Heart right ventricle (tissue), 16 donors: ENCODE measurements at regions not wholly inside any gene's neighbourhood (a gene's known extent, or its start where the extent isn't known, plus 50 kb on each side); places are given as distances from the start of the nearest gene placed in this dataset.

Source experiments
- ATAC-seq, 8 donors: fragments of 200-7000 bp; cut with Tn5 transposase; one replicate each; pipeline ENCODE4 v1.9.1; 2020; ENCODE audit warnings: mild to moderate bottlenecking in 8 of 8, moderate library complexity in 8 of 8, moderate number of reproducible peaks in 1 of 8
- DNase-seq, 2 donors: peaks; one replicate each; pipeline ENCODE4 v3.0.0-alpha.2; 2020
- H3K27ac ChIP-seq, 10 donors: fragments of 200-600 bp; sonication (generic) in 2 of 10; one replicate each; pipeline versions ENCODE4 v1.5.0 to v1.8.0; 2020 to 2022; ENCODE audit warnings: mild to moderate bottlenecking in 3 of 10
- H3K27me3 ChIP-seq, 7 donors: fragments of 200-600 bp; one replicate each; pipeline ENCODE4 v1.8.0; 2021 to 2022; ENCODE audit warnings: mild to moderate bottlenecking in 2 of 7
- H3K36me3 ChIP-seq, 9 donors: fragments of 200-600 bp; sonication (generic) in 1 of 9; one replicate each; pipeline versions ENCODE4 v1.5.0 to v1.8.0; 2020 to 2022; ENCODE audit warnings: mild to moderate bottlenecking in 2 of 9
- H3K4me1 ChIP-seq, 9 donors: fragments of 200-600 bp; sonication (generic) in 1 of 9; one replicate each; pipeline versions ENCODE4 v1.5.0 to v1.8.0; 2020 to 2022; ENCODE audit warnings: mild to moderate bottlenecking in 4 of 9
- H3K4me3 ChIP-seq, 10 donors: fragments of 200-600 bp; sonication (generic) in 2 of 10; one replicate each; pipeline versions ENCODE4 v1.5.0 to v1.8.0; 2020 to 2022; ENCODE audit warnings: mild to moderate bottlenecking in 7 of 10, moderate library complexity in 2 of 10
- H3K9me3 ChIP-seq, 11 donors: fragments of 200-600 bp in 10 of 11; sonication (generic) in 2 of 11; one replicate each; pipeline versions ENCODE4 v1.5.0 to v1.8.0; 2013 to 2022; ENCODE audit warnings: mild to moderate bottlenecking in 2 of 11, control low read depth in 1 of 11, moderate library complexity in 1 of 11
- CTCF ChIP-seq, 9 donors: fragments of 200-600 bp; sonication (generic) in 2 of 9; IDR thresholded peaks; one replicate each; pipeline versions ENCODE4 v1.5.0 to v1.8.0; 2021 to 2022; ENCODE audit warnings: antibody characterized with exemption in 9 of 9, mild to moderate bottlenecking in 5 of 9, moderate library complexity in 1 of 9
- WGBS, 2 donors: extraction: QIAGEN DNeasy Blood & Tissue Kit; methylation state at CpG; one replicate each; pipeline ENCODE4 v1.1.7; 2013; ENCODE audit warnings: inconsistent platforms in 1 of 2; 5-methylcytosine and 5-hydroxymethylcytosine counted together
- intact Hi-C, 10 donors: fragments of 100-400 bp; cut with DNase I; formaldehyde crosslinking; loops; one replicate each; pipeline versions ENCODE4 v1.11.1 to v1.14.2; 2022
- donor health status: Arrhythmogenic right ventricular cardiomyopathy.
- donor health status: ischemic (EF 13 %, LVEDD 7.1; RV severe dilation, severe dysfunction).
- donor health status: healthy with polysubstance abuse.
- donor health status: DM: no; HTN: yes; CAD: no.
- donor health status: DM: no; HTN: no; CAD: no.
- donor health status: ischemic (EF 25% LVEDD 6.9; RV normal size, moderate dysfunction).
- donor health status: ischemic (EF 25% LVEDD 5.7; RV mildly dilated, moderate dysfunction).
- donor health status: healthy.
- donor health status: DM: yes; HTN: yes; CAD: no.
- donor health status: Ischemic cardiomyopathy.
- donor health status: ischemic (EF 35%, LVEDD 5.7; RV mildly dilated, moderate dysfunction).
- donor health status: nonischemic (EF 11% LVEDD 7.7; RV severe dilation, severe dysfunction).
- donor health status: DM: yes; HTN: yes; CAD: no.
- donor health status: PGD.
- donor health status: ischemic (EF 29% LVEDD 5.4; RV normal size, mild dysfunction).
- donor health status: nonischemic (EF 23%, LVEDD 6.1; RV moderate dilation, normal function).

DNA sequence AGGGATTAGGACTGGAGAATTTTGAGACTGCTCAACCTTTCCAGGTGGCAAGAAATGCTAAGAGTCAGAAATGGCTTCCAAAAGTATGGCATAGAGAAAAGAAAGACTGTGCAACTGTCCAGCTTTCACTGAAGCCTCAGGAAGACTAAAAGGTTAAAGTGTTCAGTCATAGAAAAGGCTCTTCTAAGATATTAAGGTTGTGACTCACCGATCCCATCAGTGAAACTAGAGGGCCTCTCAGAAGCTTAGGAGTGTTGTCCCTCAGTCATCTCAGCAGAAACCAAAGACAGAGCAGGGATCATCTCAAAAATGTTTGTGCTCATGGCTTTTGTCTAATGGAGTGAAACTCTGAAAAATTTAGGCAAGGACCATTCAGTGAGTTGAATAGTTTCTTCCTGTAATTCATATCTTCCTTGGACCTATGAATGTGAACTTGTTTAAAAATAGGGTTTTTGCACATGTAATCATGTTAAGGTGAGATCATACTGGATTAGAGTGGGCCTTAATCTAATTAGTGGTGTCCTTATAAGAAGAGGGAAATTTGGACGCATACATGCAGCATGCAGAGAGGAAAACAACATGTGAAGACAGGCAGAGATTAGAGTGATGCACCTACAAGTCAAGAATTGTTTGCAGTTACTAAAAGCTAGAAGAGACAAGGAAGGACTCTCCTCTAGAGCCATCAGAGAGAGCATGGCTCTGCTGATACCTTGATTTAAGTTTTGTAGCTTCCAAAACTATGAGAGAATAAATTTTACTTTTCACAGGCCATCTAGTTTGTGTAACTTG lies 71.3 kb downstream of the RPE65 start:
- H3K27ac ChIP-seq: no peak overlapping the region
- peaks cover 0 to 7% (median 0%) of the 10 kb centered on the region in 11 donors for H3K9me3 ChIP-seq
- no peaks in the 10 kb centered on the region for H3K27me3 ChIP-seq
- peaks cover 0 to 14% (median under 1%) of the 10 kb centered on the region in 9 donors for H3K4me1 ChIP-seq
- no peaks in the 10 kb centered on the region for H3K36me3 ChIP-seq
- H3K4me3 ChIP-seq: no peak overlapping the region
- ATAC-seq (no peak), DNase-seq (no peak)
- no peak for TF ChIP-seq CTCF (IDR thresholded peaks at IDR 0.05)
- WGBS, 2 donors: 77 to 83% methylated on average over 2 of the region's 2 CpGs
- intact Hi-C loops: no loop called here

DNA sequence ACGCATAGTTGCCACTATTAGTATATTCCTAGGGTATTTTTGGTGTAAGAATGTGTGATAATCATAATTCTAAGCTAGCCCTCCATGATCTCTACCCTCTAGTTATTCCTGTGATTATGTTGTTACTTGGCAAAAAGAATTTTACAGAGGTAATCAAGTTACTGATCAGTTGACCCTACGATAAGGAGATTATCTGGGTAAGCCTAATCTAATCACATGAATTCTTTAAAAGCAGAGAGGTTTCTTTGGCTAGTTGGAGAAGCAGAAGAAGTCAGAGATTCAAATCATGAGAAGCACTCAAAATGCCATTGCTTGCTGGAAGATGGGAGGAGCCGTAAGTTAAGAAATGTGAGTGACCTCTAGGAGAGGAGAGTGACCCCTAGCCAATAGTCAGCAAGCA lies 72.7 kb downstream of the RPE65 start:
- Histone ChIP-seq H3K4me3 (no peak overlapping the region), H3K27me3 (no peaks in the 10 kb centered on the region), H3K27ac (no peak overlapping the region), H3K9me3 (peaks cover 0 to 4% (median 0%) of the 10 kb centered on the region in 11 donors), H3K4me1 (peaks cover 0 to 14% (median 0%) of the 10 kb centered on the region in 9 donors), H3K36me3 (no peaks in the 10 kb centered on the region)
- 85 to 86% methylated on average over 3 of the region's 3 CpGs for WGBS, 2 donors
- TF ChIP-seq CTCF (IDR thresholded peaks at IDR 0.05): no peak
- DNase-seq (no peak), ATAC-seq (no peak)
- intact Hi-C loops: no loop called here

GRCh38 chr1:68376441-68376840 lies 73.3 kb downstream of the RPE65 start:
- peaks cover 0 to 14% (median 0%) of the 10 kb centered on the region in 9 donors for H3K4me1 ChIP-seq
- H3K9me3 ChIP-seq: no peaks in the 10 kb centered on the region
- H3K27me3 ChIP-seq: no peaks in the 10 kb centered on the region
- TF ChIP-seq CTCF (IDR thresholded peaks at IDR 0.05): no peak
- ATAC-seq: no peak
- no peak overlapping the region for H3K27ac ChIP-seq
- H3K36me3 ChIP-seq: no peaks in the 10 kb centered on the region
- no peak overlapping the region for H3K4me3 ChIP-seq
- intact Hi-C loops: no loop called here
- no peak for DNase-seq

- DNase-seq (no peak), ATAC-seq (peak in 2 of 8 donors; percentile 62 to 65)
- no peaks in the 10 kb centered on the region for H3K9me3 ChIP-seq
- 31 to 43% methylated on average over 1 of the region's 1 CpG for WGBS, 2 donors
- H3K4me3 ChIP-seq: no peak overlapping the region
- intact Hi-C loops: no loop called here
- no peaks in the 10 kb centered on the region for H3K27me3 ChIP-seq
- H3K4me1 ChIP-seq: peaks cover 0 to 14% (median 0%) of the 10 kb centered on the region in 9 donors
- TF ChIP-seq CTCF (IDR thresholded peaks at IDR 0.05): no peak
- H3K27ac ChIP-seq: no peak overlapping the region
- no peaks in the 10 kb centered on the region for H3K36me3 ChIP-seq
Observed at GRCh38 chr1:68375919-68376318, 73.8 kb downstream of the RPE65 start.
